ENCODE measurements at regions not wholly inside any gene's neighbourhood (a gene's known extent, or its start where the extent isn't known, plus 50 kb on each side); places are given as distances from the start of the nearest gene placed in this dataset.
"Not testable (repeated sequence)": the region's sequence is repeated elsewhere in the genome, so short reads cannot be mapped to it uniquely, and the experiment has no call there.

DNA sequence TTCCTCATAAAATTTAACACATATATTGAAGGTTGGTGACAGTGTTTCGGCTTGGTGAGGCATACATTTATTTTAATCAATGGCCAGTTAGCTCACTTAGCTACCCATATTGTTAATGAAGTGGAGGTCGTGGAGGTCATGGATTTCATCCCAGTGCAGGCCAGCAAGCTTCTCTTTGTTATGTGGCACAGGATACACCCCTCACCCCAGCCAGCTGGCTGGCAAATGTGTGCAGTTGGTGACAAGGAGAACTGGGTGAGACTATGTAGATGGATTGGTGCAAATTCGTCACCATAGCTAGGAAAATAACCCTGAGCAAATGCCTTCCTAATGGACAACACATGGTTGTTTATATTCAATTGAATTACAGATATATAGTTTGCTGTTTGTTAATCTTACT is 50.5 kb upstream of the FOXP2 start:
- DNase-seq, result no peak

GRCh38 chr7:114363292-114363691 is 51.3 kb upstream of the FOXP2 start:
- DNase-seq, result no peak

DNA sequence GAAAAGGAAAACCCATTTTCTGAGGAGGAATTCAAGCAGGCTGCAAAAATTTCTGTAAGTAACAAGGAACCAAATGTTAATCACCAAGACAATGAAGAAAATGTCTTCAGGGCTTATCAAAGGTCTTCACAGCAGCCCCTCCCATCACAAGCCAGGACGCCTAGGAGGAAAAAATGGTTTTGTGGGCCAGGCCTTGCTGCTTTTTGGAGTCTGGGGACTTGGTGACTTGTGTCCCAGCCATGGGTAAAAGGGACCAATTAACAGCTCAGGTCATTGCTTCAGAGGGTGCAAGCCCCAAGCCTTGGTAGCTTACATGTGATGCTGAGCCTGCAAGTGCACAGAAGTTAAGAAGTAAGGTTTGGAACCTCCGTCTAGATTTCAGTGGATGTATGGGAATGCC is 55.7 kb upstream of the FOXP2 start:
- no peak for DNase-seq

DNA sequence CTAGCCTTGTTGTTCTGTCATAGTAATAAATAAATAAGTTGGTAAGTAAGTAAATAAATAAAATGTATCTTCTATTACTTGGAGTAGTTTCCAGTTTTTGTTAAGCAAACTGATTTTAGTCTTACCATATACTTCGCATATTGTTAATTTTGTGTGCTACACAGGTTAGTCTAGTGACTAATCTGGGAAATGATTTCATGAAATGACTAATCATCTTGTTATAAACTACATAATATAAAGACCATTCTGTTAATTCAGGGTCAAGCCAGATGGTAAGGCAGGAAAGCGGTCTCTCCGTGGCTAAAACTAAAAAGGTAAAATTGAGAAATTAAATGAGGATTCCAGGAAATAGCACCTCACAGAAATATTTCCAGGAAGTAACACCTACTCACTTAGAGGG is 58.5 kb upstream of the FOXP2 start:
- no peak for DNase-seq

DNA sequence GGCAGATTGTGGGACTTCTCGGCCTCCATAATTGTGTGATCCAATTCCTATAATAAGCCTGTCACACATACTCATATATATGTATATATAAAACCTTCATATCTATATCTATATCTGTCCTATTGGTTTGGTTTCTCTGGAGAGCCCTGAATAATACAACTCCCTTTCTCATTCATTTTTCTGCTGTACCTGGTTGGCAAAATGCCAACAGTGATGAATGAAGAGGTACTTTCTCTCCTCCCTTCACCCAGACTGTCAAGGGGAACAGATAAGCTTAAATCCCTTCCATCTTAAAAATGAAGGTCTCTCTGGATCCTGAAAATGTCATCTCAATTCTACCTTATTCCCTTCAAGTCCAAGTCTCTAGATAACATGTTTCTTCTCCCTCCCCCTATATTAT is 60.3 kb upstream of the FOXP2 start:
- no peak for DNase-seq

- DNase-seq, result no peak
These were observed 69.1 kb upstream of the FOXP2 start for GRCh38 chr7:114345494-114345893.

DNA sequence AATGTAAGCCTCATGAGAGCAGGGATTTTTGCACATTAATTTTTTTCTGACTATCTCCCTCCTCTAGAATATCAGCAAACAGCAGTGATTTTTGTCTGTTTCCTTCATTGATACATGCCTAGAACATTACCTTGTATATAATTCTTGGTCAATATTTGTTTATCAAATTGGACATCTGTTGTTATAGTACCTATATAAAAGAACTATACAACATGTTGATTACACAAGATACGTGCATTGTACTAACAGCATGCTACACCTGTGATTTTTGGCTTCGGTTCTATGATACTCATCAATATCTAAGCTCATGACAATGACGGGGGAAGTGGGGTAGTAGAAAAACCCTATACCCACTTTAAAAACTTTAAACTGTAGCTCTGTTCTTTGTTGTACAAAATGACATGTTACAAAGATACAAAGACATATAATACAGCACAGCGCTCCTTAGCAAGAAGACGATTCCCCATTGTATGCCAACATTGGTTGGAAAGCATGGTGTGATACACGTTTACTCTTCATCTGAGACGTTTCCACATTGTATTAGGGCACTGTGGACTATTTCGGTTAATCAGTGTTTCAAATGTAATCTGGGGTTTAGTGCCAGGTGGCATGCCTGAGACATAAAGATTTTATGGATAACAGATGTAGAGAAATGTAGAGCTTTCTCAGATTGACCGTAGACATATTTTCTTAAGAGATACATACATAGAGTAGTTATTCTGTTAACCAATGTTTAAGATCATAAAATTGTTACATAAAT is 70.5 kb upstream of the FOXP2 start:
- DNase-seq, result no peak

DNA sequence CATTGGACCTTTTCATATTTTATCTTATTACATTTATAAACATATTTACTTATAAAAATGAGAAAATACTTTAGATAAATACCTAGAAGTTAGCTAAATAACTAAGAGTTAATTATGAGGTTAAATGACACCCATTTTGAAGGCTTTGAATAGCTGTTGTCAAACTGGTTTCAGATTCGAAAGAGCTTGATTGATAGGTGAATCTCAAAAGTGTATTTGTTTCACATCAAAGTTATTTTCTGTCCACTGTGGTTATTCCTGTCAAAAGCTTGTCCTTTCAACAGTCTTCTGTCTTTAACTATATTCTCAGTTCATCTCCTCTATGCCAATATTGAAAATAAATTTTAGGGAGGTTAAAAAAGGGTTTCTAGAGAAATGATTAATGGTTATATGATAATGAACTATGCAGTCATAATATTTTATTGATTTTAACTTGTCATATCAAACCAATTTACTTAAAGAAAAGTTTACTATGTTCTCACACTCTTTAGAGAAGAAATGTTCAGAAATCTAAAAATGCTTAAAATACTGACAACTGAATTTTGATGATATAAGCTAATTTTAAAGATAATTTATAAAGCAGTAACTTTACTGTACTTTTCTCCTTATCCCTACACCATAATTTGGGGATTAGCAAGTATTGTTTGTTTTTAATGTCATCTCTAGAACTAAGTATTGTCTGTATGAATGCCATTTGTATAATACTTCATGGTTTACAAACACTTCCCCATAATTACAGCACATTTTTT is 72.0 kb upstream of the FOXP2 start:
- DNase-seq, result no peak

- no peak for DNase-seq
These were observed 73.0 kb upstream of the FOXP2 start for GRCh38 chr7:114341648-114342047.

- no peak for DNase-seq
These were observed 79.6 kb upstream of the FOXP2 start for GRCh38 chr7:114334989-114335388.

DNA sequence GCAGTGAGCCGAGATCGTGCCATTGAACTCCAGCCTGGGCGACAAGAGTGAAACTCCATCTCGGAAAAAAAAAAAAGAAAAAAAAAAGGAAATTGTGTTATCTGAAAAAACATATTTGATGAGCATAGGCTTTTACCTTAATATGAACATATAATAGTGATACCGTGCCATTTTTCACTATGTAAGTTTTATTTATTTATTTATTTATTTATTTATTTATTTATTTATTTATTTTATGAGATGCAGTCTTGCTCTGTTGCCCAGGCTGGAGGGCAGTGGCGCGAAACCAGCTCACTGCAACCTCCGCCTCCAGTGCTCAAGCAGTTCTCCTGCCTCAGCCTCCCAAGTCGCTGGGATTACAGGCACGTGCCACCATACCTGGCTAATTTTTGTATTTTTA is 85.2 kb upstream of the FOXP2 start:
- DNase-seq, result not testable (repeated sequence)

DNA sequence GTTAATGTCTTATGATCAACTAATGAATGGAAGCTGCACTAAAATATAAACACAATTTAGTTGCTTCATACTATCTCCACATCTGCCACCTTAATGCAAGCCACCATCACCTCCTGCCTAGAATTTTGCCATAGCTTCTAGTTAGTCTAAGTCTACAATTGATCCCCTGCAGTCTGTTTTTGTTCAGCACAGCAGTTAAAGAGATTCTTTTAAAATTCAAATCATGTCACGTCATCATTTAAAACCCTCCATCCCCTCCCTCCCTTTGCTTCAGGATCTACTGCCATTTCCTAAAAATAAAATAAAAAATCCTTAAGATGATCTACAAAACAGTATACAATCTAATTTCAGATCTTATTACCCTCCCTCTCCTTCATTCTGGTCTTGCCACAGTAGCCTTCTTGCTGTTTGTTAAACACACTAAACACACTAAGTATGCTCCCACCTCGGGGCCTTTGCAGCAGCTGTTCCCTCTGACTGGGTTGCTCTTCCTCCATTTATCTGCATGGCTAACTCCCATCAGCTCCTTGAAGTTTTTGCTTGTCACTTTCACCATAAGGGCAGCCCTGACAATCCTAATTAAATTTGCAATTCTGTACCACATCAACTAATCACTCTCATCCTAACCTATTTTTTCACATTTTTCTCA is 97.0 kb upstream of the FOXP2 start:
- no peak for DNase-seq

- DNase-seq, result no peak
These were observed 102.0 kb upstream of the FOXP2 start for GRCh38 chr7:114312649-114313048.

DNA sequence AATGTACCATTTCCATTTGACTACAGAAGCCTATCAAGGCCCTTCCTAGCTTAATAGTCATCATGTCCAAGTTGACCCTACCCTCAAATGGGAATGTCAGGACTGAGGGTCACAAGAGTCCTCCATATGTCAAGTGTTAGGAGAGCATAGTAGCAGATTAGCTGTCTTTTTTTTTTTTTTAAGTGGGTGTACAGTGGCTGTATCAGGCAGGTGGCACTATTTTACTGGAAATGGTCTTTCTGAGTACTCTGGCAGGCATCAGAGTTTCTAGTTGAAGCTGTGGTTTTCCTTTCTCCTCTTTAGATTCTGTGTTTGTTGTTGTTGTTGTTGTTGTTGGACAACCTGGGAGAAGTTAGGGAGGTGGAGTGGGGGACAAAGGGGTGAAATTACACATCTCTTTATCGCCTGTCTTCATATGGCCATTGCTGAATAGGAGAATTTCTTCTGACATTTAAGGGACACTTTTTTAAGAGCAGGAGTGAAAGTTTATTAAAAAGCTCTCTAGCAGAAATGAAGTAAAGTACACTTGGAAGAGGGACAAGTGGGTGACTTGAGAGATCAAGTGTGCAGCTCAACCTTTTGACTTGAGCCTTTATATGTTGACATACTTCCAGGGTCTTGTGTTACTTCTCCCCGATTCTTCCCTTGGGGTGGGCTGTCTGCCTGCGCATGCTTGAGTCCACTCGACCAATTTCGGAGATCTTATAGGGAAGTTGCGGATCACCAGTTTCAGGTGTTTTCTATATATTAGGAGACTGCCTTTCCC is 104.1 kb upstream of the FOXP2 start:
- no peak for DNase-seq

GRCh38 chr7:114309729-114310128 is 104.9 kb upstream of the FOXP2 start:
- DNase-seq, result no peak

- DNase-seq, result no peak
These were observed 111.3 kb upstream of the FOXP2 start for GRCh38 chr7:114303301-114303700.

DNA sequence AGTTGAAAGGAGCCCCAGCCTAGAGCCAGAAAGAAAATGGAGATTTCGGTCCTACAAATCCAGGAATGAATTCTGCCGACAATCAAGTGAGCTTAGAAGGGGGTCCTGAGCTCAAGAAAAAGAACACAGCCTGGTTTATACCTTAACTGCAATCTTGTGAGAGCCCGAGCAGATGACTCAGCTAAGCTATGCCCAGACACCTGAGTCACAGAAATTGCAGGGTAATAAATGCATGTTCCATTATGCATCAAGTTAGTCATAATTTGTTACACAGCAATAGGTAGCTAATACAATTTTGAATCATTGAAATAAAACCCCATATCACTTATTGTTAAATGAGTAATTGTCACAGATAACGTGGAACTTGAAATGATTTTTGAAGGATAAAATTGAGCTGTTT is 111.8 kb upstream of the FOXP2 start:
- DNase-seq, result no peak

GRCh38 chr7:114298011-114298410 is 116.6 kb upstream of the FOXP2 start:
- no peak for DNase-seq

- DNase-seq, result no peak
These were observed 117.5 kb upstream of the FOXP2 start for GRCh38 chr7:114297121-114297520.

GRCh38 chr7:114295522-114295921 is 119.1 kb upstream of the FOXP2 start:
- no peak for DNase-seq

DNA sequence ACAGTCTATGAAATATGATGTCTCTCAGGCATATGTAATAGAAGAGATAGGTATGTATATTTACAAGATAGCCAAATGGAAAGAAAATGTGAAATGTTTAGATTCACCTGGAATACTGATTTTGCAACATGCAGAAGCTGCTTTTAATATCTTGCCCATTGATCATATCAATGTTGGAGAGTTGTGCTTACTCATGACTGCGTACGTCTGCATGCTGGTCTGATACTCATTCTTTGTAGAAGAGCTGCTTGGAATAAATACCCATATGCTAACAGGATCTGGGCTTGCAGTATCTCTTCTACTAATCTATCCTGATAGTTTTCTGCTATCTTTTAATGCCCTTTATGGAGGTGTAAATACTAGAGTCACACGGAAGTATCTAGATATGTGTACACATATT is 120.6 kb upstream of the FOXP2 start:
- no peak for DNase-seq

GRCh38 chr7:114293289-114294012 is 121.2 kb upstream of the FOXP2 start:
- no peak for DNase-seq

DNA sequence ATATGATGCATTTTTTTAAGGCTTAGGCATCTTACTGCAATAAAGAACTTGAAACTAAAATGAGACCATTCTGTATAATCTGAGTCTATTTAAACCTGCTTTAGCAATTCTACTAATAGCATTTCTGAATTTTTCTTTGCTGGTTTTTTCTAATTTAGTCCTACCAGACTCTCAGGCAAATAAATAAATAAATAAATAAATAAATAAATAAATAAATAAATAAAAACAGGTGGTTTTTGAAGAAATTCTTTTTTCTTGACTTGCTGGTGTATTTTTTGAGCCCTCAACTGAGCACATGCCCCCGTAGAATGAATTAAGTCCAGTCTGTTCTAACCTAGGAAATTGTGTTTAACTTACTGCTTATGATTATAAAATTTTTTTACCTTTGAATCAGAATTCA is 134.7 kb upstream of the FOXP2 start:
- DNase-seq, result no peak

Measured in stimulated activated CD4-positive, alpha-beta T cell treated with anti-CD3 and anti-CD28 coated beads, Interleukin-4, amount 100 ng/mL, for 4 hours (primary cell).